ENCODE measurements at regions not wholly inside any gene's neighbourhood (a gene's known extent, or its start where the extent isn't known, plus 50 kb on each side); places are given as distances from the start of the nearest gene placed in this dataset.

DNA sequence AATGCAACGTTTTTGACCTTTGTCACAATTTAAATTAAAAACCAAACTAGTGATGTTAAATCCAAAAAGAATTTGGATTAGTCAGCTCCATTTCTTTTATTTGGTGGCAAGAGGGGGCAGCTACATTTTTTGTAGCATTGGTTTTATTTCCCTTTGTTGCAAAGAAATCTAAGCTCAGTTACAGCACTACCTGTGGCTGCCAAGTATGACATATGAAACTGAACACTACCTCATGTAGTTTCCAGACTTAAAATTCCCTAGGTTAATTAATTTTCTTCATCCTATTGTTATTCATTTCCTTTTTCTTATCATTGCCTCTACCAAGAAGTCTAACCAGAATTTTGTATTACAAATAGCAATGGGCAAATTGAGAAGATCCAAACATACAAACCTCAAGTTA lies 393.5 kb downstream of the BRINP1 start:
- POLR2A ChIA-PET, result no interaction called here
- Histone ChIP-seq H3K9me3 (no peaks in the 10 kb centered on the region), H3K4me1 (no peaks in the 10 kb centered on the region), H3K27ac (no peak overlapping the region), H3K4me2 (no peak overlapping the region), H3K4me3 (no peak overlapping the region)
- no peak for DNase-seq (ENCODE audit: low read depth in 1 of 2, low spot score in 1 of 2)
- TF ChIP-seq RARB (CRISPR knock-in tag; IDR thresholded peaks at IDR 0.05), result no peak
- TF ChIP-seq, protein P1, sequence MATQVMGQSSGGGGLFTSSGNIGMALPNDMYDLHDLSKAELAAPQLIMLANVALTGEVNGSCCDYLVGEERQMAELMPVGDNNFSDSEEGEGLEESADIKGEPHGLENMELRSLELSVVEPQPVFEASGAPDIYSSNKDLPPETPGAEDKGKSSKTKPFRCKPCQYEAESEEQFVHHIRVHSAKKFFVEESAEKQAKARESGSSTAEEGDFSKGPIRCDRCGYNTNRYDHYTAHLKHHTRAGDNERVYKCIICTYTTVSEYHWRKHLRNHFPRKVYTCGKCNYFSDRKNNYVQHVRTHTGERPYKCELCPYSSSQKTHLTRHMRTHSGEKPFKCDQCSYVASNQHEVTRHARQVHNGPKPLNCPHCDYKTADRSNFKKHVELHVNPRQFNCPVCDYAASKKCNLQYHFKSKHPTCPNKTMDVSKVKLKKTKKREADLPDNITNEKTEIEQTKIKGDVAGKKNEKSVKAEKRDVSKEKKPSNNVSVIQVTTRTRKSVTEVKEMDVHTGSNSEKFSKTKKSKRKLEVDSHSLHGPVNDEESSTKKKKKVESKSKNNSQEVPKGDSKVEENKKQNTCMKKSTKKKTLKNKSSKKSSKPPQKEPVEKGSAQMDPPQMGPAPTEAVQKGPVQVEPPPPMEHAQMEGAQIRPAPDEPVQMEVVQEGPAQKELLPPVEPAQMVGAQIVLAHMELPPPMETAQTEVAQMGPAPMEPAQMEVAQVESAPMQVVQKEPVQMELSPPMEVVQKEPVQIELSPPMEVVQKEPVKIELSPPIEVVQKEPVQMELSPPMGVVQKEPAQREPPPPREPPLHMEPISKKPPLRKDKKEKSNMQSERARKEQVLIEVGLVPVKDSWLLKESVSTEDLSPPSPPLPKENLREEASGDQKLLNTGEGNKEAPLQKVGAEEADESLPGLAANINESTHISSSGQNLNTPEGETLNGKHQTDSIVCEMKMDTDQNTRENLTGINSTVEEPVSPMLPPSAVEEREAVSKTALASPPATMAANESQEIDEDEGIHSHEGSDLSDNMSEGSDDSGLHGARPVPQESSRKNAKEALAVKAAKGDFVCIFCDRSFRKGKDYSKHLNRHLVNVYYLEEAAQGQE (IDR thresholded peaks at IDR 0.05), result no peak
- TF ChIP-seq MYC (IDR thresholded peaks at IDR 0.05; ENCODE audit: borderline replicate concordance, low read length), result no peak
- no peak for TF ChIP-seq EHMT2 (IDR thresholded peaks at IDR 0.05; ENCODE audit: low read depth)
- TF ChIP-seq, protein P2, sequence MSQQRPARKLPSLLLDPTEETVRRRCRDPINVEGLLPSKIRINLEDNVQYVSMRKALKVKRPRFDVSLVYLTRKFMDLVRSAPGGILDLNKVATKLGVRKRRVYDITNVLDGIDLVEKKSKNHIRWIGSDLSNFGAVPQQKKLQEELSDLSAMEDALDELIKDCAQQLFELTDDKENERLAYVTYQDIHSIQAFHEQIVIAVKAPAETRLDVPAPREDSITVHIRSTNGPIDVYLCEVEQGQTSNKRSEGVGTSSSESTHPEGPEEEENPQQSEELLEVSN (IDR thresholded peaks at IDR 0.05; ENCODE audit: borderline replicate concordance, low read depth), result no peak
- no peak for TF ChIP-seq JUNB (IDR thresholded peaks at IDR 0.05)
- TF ChIP-seq RFX5 (IDR thresholded peaks at IDR 0.05), result no peak
- no peak for TF ChIP-seq EHF (CRISPR knock-in tag; IDR thresholded peaks at IDR 0.05)
- TF ChIP-seq SMC3 (IDR thresholded peaks at IDR 0.05), result no peak
- no peak for TF ChIP-seq HEYL (CRISPR knock-in tag; IDR thresholded peaks at IDR 0.05)
- TF ChIP-seq HOXA7 (CRISPR knock-in tag; IDR thresholded peaks at IDR 0.05), result no peak
- TF ChIP-seq NFE2L2 (conservative IDR thresholded peaks at IDR 0.05; ENCODE audit: low read length), result no peak
- TF ChIP-seq, protein P3, sequence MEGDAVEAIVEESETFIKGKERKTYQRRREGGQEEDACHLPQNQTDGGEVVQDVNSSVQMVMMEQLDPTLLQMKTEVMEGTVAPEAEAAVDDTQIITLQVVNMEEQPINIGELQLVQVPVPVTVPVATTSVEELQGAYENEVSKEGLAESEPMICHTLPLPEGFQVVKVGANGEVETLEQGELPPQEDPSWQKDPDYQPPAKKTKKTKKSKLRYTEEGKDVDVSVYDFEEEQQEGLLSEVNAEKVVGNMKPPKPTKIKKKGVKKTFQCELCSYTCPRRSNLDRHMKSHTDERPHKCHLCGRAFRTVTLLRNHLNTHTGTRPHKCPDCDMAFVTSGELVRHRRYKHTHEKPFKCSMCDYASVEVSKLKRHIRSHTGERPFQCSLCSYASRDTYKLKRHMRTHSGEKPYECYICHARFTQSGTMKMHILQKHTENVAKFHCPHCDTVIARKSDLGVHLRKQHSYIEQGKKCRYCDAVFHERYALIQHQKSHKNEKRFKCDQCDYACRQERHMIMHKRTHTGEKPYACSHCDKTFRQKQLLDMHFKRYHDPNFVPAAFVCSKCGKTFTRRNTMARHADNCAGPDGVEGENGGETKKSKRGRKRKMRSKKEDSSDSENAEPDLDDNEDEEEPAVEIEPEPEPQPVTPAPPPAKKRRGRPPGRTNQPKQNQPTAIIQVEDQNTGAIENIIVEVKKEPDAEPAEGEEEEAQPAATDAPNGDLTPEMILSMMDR (IDR thresholded peaks at IDR 0.05), result no peak
- no peak for TF ChIP-seq SREBF2 (IDR thresholded peaks at IDR 0.05)
- no peak for ATAC-seq
- FAIRE-seq, result no peak
- CTCF ChIA-PET, result no interaction called here
- 2% methylated on average over 1 of the region's 1 CpG for WGBS (ENCODE audit: missing lambda C conversion rate)

DNA sequence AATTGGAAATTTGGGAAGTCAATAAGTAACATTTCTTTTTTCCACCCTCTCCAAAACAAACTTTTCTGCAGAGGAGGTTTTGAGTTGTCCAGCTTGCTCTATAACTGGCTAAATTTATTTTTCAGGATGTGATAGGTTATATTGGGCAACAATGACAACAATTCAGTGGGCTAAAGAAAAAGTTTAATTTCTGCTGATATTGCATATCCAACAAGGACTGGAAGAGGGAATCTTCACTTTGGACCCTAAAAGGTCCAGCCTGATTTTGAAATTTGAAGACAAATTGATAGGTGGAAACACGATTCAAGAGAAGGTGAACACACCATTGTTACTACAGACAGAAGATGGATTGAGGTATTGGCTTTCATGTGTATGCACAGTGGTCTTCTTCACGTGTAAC lies 393.1 kb downstream of the BRINP1 start:
- Histone ChIP-seq H3K9me3 (no peaks in the 10 kb centered on the region), H3K4me3 (no peak overlapping the region), H3K4me1 (no peaks in the 10 kb centered on the region), H3K27ac (no peak overlapping the region), H3K4me2 (no peak overlapping the region)
- FAIRE-seq, result no peak
- POLR2A ChIA-PET, result no interaction called here
- CTCF ChIA-PET, result no interaction called here
- 2% methylated on average over 2 of the region's 2 CpGs for whole genome bisulfite sequencing (ENCODE audit: missing lambda C conversion rate)
- no peak for ATAC-seq
- TF ChIP-seq EP300 (IDR thresholded peaks at IDR 0.05), result no peak
- TF ChIP-seq MAFK (IDR thresholded peaks at IDR 0.05; ENCODE audit: partially characterized antibody), result peak; percentile 81
- no peak for DNase-seq (ENCODE audit: low read depth in 1 of 2, low spot score in 1 of 2)

DNA sequence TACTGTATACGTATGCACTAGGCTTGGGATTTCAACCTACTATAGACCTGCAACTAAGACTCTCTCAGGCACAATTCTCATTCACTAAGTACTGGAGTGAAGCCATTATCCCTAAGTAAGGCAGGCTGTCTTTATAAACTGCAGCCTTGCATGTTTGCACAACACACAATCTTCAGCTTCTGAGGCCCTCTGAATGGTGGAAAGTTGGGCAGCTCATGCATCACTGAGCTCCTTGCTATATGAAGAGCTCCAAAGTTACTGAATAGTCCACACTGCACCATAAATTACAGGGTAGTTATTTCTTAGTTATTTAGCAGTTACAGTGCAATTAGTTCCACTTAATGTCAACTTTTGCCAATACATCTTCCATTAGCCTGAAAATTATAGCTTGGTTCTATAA lies 384.6 kb downstream of the BRINP1 start:
- 12% methylated on average over 1 of the region's 1 CpG for whole genome bisulfite sequencing (ENCODE audit: missing lambda C conversion rate)
- FAIRE-seq, result no peak
- no peaks in the 10 kb centered on the region for H3K4me1 ChIP-seq
- no peak overlapping the region for H3K4me3 ChIP-seq
- no peak for ATAC-seq
- no peaks in the 10 kb centered on the region for H3K9me3 ChIP-seq
- no peak for DNase-seq (ENCODE audit: low read depth in 1 of 2, low spot score in 1 of 2)
- H3K4me2 ChIP-seq, result no peak overlapping the region
- POLR2A ChIA-PET, result no interaction called here
- CTCF ChIA-PET, result no interaction called here
- H3K27ac ChIP-seq, result no peak overlapping the region
- TF ChIP-seq, protein P4, sequence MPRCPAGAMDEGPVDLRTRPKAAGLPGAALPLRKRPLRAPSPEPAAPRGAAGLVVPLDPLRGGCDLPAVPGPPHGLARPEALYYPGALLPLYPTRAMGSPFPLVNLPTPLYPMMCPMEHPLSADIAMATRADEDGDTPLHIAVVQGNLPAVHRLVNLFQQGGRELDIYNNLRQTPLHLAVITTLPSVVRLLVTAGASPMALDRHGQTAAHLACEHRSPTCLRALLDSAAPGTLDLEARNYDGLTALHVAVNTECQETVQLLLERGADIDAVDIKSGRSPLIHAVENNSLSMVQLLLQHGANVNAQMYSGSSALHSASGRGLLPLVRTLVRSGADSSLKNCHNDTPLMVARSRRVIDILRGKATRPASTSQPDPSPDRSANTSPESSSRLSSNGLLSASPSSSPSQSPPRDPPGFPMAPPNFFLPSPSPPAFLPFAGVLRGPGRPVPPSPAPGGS (IDR thresholded peaks at IDR 0.05), result no peak
- no peak for TF ChIP-seq CBX8 (IDR thresholded peaks at IDR 0.05)
- no peak for TF ChIP-seq NFE2L2 (conservative IDR thresholded peaks at IDR 0.05; ENCODE audit: low read length)
- TF ChIP-seq, protein P5, sequence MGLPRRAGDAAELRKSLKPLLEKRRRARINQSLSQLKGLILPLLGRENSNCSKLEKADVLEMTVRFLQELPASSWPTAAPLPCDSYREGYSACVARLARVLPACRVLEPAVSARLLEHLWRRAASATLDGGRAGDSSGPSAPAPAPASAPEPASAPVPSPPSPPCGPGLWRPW (IDR thresholded peaks at IDR 0.05), result no peak
- no peak for TF ChIP-seq ESRRA (IDR thresholded peaks at IDR 0.05; ENCODE audit: borderline replicate concordance, low read length)
- TF ChIP-seq NPAS2 (CRISPR knock-in tag; IDR thresholded peaks at IDR 0.05; ENCODE audit: borderline replicate concordance), result no peak
- TF ChIP-seq, protein P1 (IDR thresholded peaks at IDR 0.05), result no peak
- no peak for TF ChIP-seq SREBF2 (IDR thresholded peaks at IDR 0.05)
- no peak for TF ChIP-seq PHF8 (IDR thresholded peaks at IDR 0.05; ENCODE audit: borderline replicate concordance, low read depth)

Measured in A549 (cell line).